H9 (cell line): ENCODE measurements at regions not wholly inside any gene's neighbourhood (a gene's known extent, or its start where the extent isn't known, plus 50 kb on each side); places are given as distances from the start of the nearest gene placed in this dataset.

Experiments used
- DNase-seq: peaks from one replicate; pipeline ENCODE4 v3.0.0-alpha.2; 2017
- H2AFZ ChIP-seq: one replicate; pipeline ENCODE4 v1.6.1; 2013; ENCODE audit warnings: mild to moderate bottlenecking, low read length, control low read depth, moderate library complexity
- H2AK5ac ChIP-seq: 2 replicates; pipeline ENCODE4 v1.6.1; 2013; ENCODE audit warnings: low read length, control low read depth, mixed read lengths; ENCODE audit not compliant: insufficient read length
- H2BK120ac ChIP-seq: one replicate; pipeline ENCODE4 v1.6.1; 2013; ENCODE audit warnings: low read depth, mild to moderate bottlenecking, low read length, control low read depth, inconsistent platforms; ENCODE audit not compliant: poor library complexity, severe bottlenecking
- H2BK12ac ChIP-seq: 2 replicates; pipeline ENCODE4 v1.6.1; 2013; ENCODE audit warnings: low read length, control low read depth, mixed read lengths, low read depth; ENCODE audit not compliant: insufficient read length
- H2BK15ac ChIP-seq: 2 replicates; pipeline ENCODE4 v1.6.1; 2013; ENCODE audit warnings: low read depth, low read length, control low read depth
- H2BK20ac ChIP-seq: one replicate; pipeline ENCODE4 v1.6.1; 2013; ENCODE audit warnings: low read depth, mild to moderate bottlenecking, low read length, control low read depth, inconsistent platforms; ENCODE audit not compliant: poor library complexity, severe bottlenecking
- H2BK5ac ChIP-seq: 2 replicates; pipeline ENCODE4 v1.6.1; 2013; ENCODE audit warnings: low read length, control low read depth, mixed read lengths; ENCODE audit not compliant: insufficient read length
- H3K14ac ChIP-seq: 2 replicates; pipeline ENCODE4 v1.6.1; 2013; ENCODE audit warnings: low read length, control low read depth; ENCODE audit not compliant: insufficient read depth
- H3K18ac ChIP-seq: 2 replicates; pipeline ENCODE4 v1.6.1; 2013; ENCODE audit warnings: low read depth, mild to moderate bottlenecking, mixed read lengths, low read length, control low read depth; ENCODE audit not compliant: insufficient read length
- H3K23ac ChIP-seq: 2 replicates; pipeline ENCODE4 v1.6.1; 2013; ENCODE audit warnings: low read length, control low read depth, mixed read lengths, low read depth; ENCODE audit not compliant: insufficient read length
- H3K23me2 ChIP-seq: 2 replicates; pipeline ENCODE4 v1.6.1; 2013; ENCODE audit warnings: low read depth, mild to moderate bottlenecking, mixed read lengths, low read length, control low read depth; ENCODE audit not compliant: insufficient read length, poor library complexity, severe bottlenecking
- H3K27ac ChIP-seq: 2 replicates; pipeline ENCODE4 v1.5.1; 2013; ENCODE audit warnings: low read length, control low read depth, mixed read lengths, low read depth; ENCODE audit not compliant: insufficient read length
- H3K27me3 ChIP-seq: 2 replicates; pipeline ENCODE4 v1.6.1; 2013; ENCODE audit warnings: low read length, control low read depth, inconsistent platforms; ENCODE audit not compliant: insufficient read depth
- H3K4ac ChIP-seq: 2 replicates; pipeline ENCODE4 v1.6.1; 2013; ENCODE audit warnings: low read depth, mild to moderate bottlenecking, control low read depth, inconsistent platforms, low read length, moderate library complexity
- H3K4me1 ChIP-seq: 2 replicates; pipeline ENCODE4 v1.6.1; 2013; ENCODE audit warnings: low read length, control low read depth, inconsistent platforms; ENCODE audit not compliant: insufficient read depth
- H3K4me2 ChIP-seq: 2 replicates; pipeline ENCODE4 v1.6.1; 2013; ENCODE audit warnings: low read length, control low read depth, mixed read lengths; ENCODE audit not compliant: insufficient read length, insufficient read depth
- H3K56ac ChIP-seq: 2 replicates; pipeline ENCODE4 v1.6.1; 2013; ENCODE audit warnings: low read depth, mild to moderate bottlenecking, mixed read lengths, low read length, control low read depth; ENCODE audit not compliant: insufficient read length
- H3K79me1 ChIP-seq: 2 replicates; pipeline ENCODE4 v1.6.1; 2013; ENCODE audit warnings: low read depth, mild to moderate bottlenecking, moderate library complexity, low read length, control low read depth, inconsistent platforms; ENCODE audit not compliant: insufficient read depth, poor library complexity, severe bottlenecking
- H3K79me2 ChIP-seq: 2 replicates; pipeline ENCODE4 v1.6.1; 2013; ENCODE audit warnings: low read length, control low read depth, inconsistent platforms; ENCODE audit not compliant: insufficient read depth
- H3K9ac ChIP-seq: 2 replicates; pipeline ENCODE4 v1.6.1; 2013; ENCODE audit warnings: low read length, control low read depth, mixed read lengths; ENCODE audit not compliant: insufficient read length; ENCODE audit errors: extremely low read depth
- H3K9me3 ChIP-seq: one replicate; pipeline ENCODE4 v1.6.1; 2013; ENCODE audit warnings: low read depth, low read length, inconsistent platforms; ENCODE audit not compliant: control insufficient read depth
- H3T11ph ChIP-seq: one replicate; pipeline ENCODE4 v1.6.1; 2013; ENCODE audit warnings: mild to moderate bottlenecking, low read length, control low read depth, inconsistent platforms
- H4K20me1 ChIP-seq: one replicate; pipeline ENCODE4 v1.6.1; 2013; ENCODE audit not compliant: control insufficient read depth, insufficient read length, insufficient read depth
- H4K5ac ChIP-seq: 2 replicates; pipeline ENCODE4 v1.6.1; 2013; ENCODE audit warnings: low read depth, mild to moderate bottlenecking, mixed read lengths, low read length, control low read depth; ENCODE audit not compliant: insufficient read length
- H4K8ac ChIP-seq: replicated peaks from 2 replicates; pipeline ENCODE4 v1.6.1; 2013; ENCODE audit warnings: low read length, control low read depth, mixed read lengths, low read depth; ENCODE audit not compliant: insufficient read length
- H4K91ac ChIP-seq: 2 replicates; pipeline ENCODE4 v1.6.1; 2013; ENCODE audit warnings: low read depth, mild to moderate bottlenecking, moderate library complexity, mixed read lengths, low read length, control low read depth; ENCODE audit not compliant: insufficient read length
- H3K27ac Mint-ChIP-seq, 3 experiments: 2 replicates in 2 of 3; 3 replicates in 1 of 3; pipeline ENCODE4 v1.8.0; 2020 to 2021; ENCODE audit warnings: mixed read lengths in 3 of 3, mild to moderate bottlenecking in 1 of 3, moderate library complexity in 1 of 3
- H3K27me3 Mint-ChIP-seq: 2 replicates; pipeline ENCODE4 v1.8.0; 2021; ENCODE audit warnings: low read depth, mild to moderate bottlenecking, moderate library complexity, mixed read lengths
- H3K36me3 Mint-ChIP-seq, 3 experiments: 2 replicates in 2 of 3; 3 replicates in 1 of 3; pipeline ENCODE4 v1.8.0; 2020 to 2021; ENCODE audit warnings: low read depth in 3 of 3, mixed read lengths in 3 of 3; ENCODE audit not compliant: insufficient read depth in 1 of 3
- H3K4me1 Mint-ChIP-seq, 2 experiments: 2 replicates each; pipeline ENCODE4 v1.8.0; 2020; ENCODE audit warnings: mixed read lengths in 2 of 2
- H3K4me3 Mint-ChIP-seq, 2 experiments: 2 replicates in 1 of 2; 3 replicates in 1 of 2; pipeline ENCODE4 v1.8.0; 2020 to 2021; ENCODE audit warnings: mild to moderate bottlenecking in 2 of 2, mixed read lengths in 2 of 2, moderate library complexity in 1 of 2
- H3K9me3 Mint-ChIP-seq, 2 experiments: 2 replicates in 1 of 2; 3 replicates in 1 of 2; pipeline ENCODE4 v1.8.0; 2020; ENCODE audit warnings: mild to moderate bottlenecking in 2 of 2, mixed read lengths in 2 of 2, moderate library complexity in 1 of 2
- CTCF ChIP-seq: fragments of 200-600 bp; sonication (generic); conservative IDR thresholded peaks from 3 replicates; pipeline ENCODE4 v1.8.0; 2021; ENCODE audit warnings: antibody characterized with exemption, mild to moderate bottlenecking
- WGBS: extraction: QIAGEN DNeasy Blood & Tissue Kit; methylation state at CpG from one replicate; pipeline ENCODE4 v1.1.7; 2013; ENCODE audit warnings: missing lambda C conversion rate, low lambda C conversion rate, mixed read lengths; ENCODE audit not compliant: insufficient read length; ENCODE audit errors: extremely low coverage; 5-methylcytosine and 5-hydroxymethylcytosine counted together

- no peak overlapping the region for H3K27ac ChIP-seq
- Mint-ChIP-seq H3K4me3 (no peak overlapping the region), H3K27ac (peak overlapping the region in 1 of 3 experiments; percentile 83; a peak in 2 of 7 replicates), H3K36me3 (no peaks in the 10 kb centered on the region), H3K9me3 (no peaks in the 10 kb centered on the region), H3K4me1 (peaks cover 5 to 6% of the 10 kb centered on the region in 2 experiments), H3K27me3 (no peaks in the 10 kb centered on the region)
- H3K56ac ChIP-seq, result no peak overlapping the region
- H3K27me3 ChIP-seq, result no peaks in the 10 kb centered on the region
- H2AFZ ChIP-seq, result no peak overlapping the region
- H2BK12ac ChIP-seq, result no peak overlapping the region
- DNase-seq, result no peak
- no peak overlapping the region for H3K9ac ChIP-seq
- H2BK20ac ChIP-seq, result no peak overlapping the region
- no peaks in the 10 kb centered on the region for H4K20me1 ChIP-seq
- no peak overlapping the region for H3K18ac ChIP-seq
- no peaks in the 10 kb centered on the region for H3K9me3 ChIP-seq
- no peak overlapping the region for H3K23ac ChIP-seq
- no peaks in the 10 kb centered on the region for H3K79me1 ChIP-seq
- H2BK120ac ChIP-seq, result no peak overlapping the region
- H3K14ac ChIP-seq, result no peak overlapping the region
- no peak for TF ChIP-seq CTCF
- H2BK5ac ChIP-seq, result no peak overlapping the region
- H3K4me2 ChIP-seq, result no peak overlapping the region
- H4K5ac ChIP-seq, result no peak overlapping the region
- no peak overlapping the region for H4K8ac ChIP-seq
- H3T11ph ChIP-seq, result no peak overlapping the region
- no peaks in the 10 kb centered on the region for H3K79me2 ChIP-seq
- H3K4me1 ChIP-seq, result no peaks in the 10 kb centered on the region
- H3K4ac ChIP-seq, result no peak overlapping the region
- no peaks in the 10 kb centered on the region for H3K23me2 ChIP-seq
- no peak overlapping the region for H4K91ac ChIP-seq
- WGBS, result no CpG with 5 or more reads among the region's 17 CpGs
- H2BK15ac ChIP-seq, result no peak overlapping the region
- no peak overlapping the region for H2AK5ac ChIP-seq
Measured at GRCh38 chr10:74763934-74764591, 62.3 kb upstream of the KAT6B start.
